SIG-M5 (cell line): ENCODE measurements at regions not wholly inside any gene's neighbourhood (a gene's known extent, or its start where the extent isn't known, plus 50 kb on each side); places are given as distances from the start of the nearest gene placed in this dataset.

Source experiments
- DNase-seq: peaks from one replicate; lab custom pipeline; 2025; lab: John Stamatoyannopoulos, UW

GRCh38 chr5:175765858-175766257 is 105.5 kb upstream of the CPLX2 start:
- DNase-seq, result no peak

DNA sequence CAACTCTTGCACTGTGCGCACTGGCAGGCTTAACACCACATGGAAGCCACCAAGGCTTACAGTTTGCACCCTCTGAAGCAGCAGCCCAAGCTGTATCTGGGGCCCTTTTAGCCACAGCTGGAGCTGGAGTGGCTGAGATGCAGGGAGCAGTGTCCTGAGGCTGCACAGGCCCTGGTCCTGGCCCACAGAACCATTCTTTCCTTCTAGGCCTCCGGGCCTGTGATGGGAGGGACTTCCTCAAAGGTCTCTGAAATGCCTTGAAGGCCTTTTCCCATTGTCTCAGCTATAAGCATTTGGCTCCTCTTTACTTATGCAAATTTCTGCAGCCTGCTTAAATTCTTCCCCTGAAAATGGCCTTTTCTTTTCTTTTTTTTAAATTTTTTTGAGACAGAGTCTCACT is 104.4 kb upstream of the CPLX2 start:
- DNase-seq, result no peak

DNA sequence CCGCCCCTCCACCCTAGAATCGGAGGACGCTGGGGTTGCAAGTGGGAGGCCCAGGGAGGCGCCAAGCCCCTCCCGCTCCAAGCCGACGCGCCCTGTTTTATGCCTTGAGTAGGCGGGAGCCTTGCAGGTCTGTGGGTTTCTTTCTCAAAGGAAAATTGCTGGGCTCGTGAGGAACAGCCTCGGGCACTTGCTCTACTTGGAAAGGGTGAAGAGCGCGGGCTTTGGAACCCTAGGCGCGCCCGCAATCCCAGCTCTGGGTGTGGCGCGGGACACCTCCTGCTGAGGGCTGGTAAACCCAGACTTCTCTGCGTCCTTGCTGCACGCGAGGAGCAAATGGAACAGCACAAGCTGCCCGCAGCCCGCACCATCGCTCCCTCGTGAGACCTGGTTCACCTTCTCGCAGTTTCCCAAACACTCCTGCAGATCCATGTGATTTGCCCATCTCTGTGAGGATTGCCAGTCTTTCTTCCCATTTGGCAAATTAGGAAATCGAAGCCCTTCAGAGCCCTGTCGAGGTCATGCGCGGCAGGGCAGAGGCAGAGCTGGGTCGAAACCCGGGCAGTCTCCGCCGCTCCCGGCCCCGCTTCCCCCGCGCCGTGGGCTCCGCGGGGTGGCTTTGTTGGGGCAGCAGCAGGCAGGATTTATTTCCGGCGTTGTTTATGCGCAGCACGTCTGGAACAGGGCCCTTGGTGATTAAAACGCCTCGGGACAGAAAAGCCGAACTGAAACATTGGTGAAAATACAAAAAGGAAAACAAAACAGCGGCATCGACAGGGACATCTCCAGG is 98.4 kb upstream of the CPLX2 start:
- no peak for DNase-seq

GRCh38 chr5:175773534-175774070 is 97.8 kb upstream of the CPLX2 start:
- DNase-seq, result no peak

DNA sequence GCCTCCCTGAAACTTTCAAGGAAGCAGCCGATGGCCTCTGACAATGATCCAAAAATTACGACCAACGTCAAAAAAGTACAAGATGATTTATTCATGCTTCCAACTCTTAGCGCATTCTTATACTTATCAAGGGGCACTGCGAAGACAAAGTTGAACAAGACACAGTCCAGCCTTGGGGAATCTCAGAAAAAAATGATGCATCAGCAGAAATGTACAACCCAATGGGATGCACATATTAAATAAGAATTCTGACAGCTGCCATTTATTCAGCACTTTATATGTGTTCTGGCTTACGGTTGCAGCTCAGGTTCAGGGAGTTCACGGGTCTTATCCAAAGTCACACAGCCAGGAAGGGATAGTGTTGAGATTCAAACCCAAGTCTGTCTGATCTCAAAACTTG is 96.0 kb upstream of the CPLX2 start:
- DNase-seq, result no peak

GRCh38 chr5:175778951-175779503 is 92.4 kb upstream of the CPLX2 start:
- no peak for DNase-seq

- DNase-seq, result no peak
Observed at GRCh38 chr5:175783739-175784138, 87.6 kb upstream of the CPLX2 start.

DNA sequence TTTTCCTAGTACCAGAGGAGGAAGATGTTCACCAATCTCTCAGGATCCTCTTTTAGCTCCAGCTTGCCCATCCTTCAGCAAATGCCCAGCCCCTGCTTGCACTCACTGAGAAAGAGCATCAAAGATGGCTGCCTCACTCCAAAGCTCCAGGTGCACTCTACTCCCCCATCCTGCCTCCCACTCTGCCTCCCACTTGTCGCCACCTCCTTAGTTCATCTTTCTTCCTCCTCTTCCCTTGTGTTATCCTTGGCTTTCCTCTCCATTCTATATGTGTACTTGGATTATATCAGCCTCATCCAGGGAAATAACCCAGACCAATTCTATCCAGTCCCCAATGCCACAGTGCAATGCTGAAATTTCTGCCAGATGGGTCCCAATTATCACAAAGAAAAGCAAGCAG is 87.1 kb upstream of the CPLX2 start:
- no peak for DNase-seq

- no peak for DNase-seq
Observed at GRCh38 chr5:175785681-175786080, 85.7 kb upstream of the CPLX2 start.

DNA sequence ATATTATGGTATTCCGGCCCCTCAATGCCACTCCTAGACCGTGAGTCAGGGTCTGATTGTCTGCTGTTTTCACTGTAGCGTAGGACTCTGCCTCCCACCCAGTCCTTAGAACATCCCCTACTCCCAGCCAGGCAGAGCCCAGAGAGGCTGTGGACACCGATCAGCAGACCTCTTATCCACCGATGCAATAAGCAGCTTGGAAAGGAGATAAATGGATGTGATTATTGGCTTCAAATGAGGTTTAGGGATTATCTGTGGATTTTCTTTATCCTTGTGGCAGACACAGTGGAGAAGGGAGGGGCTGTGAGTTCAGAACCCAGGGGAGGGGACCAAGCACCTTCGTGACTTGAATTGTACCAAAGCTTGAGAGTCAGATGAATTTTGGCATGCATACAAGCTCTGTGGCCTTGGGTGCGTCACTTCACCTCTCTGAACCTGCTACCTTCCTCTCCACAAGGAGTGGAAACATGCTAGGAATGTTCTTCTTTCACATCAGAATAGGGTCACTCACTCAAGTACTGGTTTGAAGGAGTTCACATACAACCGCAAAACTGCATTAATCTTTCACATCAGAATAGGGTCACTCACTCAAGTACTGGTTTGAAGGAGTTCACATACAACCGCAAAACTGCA is 83.1 kb upstream of the CPLX2 start:
- DNase-seq, result no peak

- DNase-seq, result no peak
Observed at GRCh38 chr5:175789670-175790069, 81.7 kb upstream of the CPLX2 start.

GRCh38 chr5:175790796-175791195 is 80.6 kb upstream of the CPLX2 start:
- DNase-seq, result no peak

DNA sequence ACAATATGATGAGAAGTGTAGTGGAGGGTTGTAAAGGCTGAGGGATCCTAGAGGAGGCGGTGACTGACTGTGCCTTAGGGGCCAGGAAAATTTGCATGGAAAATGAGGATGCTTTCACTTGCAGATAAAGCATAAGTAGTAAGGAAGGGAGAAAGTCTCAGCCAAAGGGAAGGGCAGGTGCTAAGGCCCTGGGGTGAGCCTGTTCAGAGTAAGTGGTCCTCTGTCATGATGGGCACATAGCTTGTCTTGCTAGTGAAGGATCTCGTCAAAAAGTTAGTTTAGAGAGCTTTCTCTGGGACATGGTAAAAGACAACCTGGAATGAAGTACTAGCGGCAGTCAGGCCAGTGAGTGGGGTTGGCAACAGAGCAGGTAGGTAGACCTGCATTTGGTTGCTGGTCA is 75.4 kb upstream of the CPLX2 start:
- no peak for DNase-seq

DNA sequence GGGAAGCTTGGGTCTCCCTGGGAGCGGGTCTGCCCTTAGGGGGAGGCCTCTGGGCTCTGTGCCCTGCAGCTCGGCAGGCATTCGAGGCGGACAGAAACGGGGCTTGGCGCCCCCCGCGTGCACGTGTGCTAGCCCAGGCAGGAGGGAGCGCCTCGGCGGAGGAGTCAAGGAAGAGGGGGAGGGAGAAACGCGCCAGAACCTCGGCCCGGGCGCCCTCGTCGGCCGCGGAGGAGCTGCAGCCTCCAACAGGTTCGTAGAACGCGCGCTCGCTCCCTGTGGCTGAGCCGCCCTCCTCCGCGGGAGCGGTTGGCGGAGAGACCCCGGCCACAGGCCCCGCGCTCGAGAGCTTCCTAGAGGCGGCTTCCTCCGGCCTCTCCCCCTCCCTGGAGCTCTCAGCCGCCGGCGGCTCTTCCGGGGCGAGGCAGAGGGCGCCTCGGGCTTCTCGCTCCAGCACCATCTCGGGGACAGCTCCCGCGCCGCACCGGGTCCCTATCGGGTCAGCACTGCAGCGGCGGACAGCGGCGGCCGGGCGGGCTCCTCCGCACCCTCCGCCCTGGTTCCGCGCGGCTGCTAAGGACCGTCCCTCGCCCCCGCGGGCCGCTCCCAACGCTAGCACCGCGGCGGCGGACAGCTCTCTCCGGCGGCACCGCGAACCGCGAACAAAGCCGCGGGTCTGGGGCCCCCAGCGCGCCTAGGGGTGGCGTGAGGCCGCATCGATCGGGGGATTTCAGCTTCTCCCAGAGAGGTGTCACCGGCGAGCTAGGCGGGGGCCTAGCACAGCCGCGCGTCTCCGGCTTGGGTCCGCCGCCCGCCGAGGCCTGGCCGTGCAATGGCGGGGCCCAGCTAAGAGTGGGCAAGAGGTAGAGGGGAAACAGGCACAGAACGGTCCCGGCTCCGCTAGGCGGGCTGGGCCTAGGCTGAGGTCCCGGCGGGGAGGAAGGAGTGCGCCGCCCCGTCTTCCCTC is 74.6 kb upstream of the CPLX2 start:
- DNase-seq, result peak; percentile 6

- DNase-seq, result no peak
Observed at GRCh38 chr5:175797521-175798038, 73.8 kb upstream of the CPLX2 start.

- DNase-seq, result no peak
Observed at GRCh38 chr5:175798626-175799025, 72.8 kb upstream of the CPLX2 start.

GRCh38 chr5:175800656-175801081 is 70.7 kb upstream of the CPLX2 start:
- no peak for DNase-seq

- DNase-seq, result no peak
Observed at GRCh38 chr5:175802361-175802760, 69.0 kb upstream of the CPLX2 start.

- no peak for DNase-seq
Observed at GRCh38 chr5:175803254-175803653, 68.1 kb upstream of the CPLX2 start.

GRCh38 chr5:175803736-175804454 is 67.5 kb upstream of the CPLX2 start:
- DNase-seq, result no peak
